GM12872 (cell line): ENCODE measurements at regions not wholly inside any gene's neighbourhood (a gene's known extent, or its start where the extent isn't known, plus 50 kb on each side); places are given as distances from the start of the nearest gene placed in this dataset.

Experiments used
- CTCF ChIP-seq: IDR thresholded peaks from 3 replicates; pipeline ENCODE4 v1.5.1; 2011; ENCODE audit warnings: low read depth, mild to moderate bottlenecking, low read length, moderate library complexity; ENCODE audit not compliant: insufficient read depth

GRCh38 chr21:28696844-28697410, 295.8 kb downstream of the LTN1 start:
- no peak for TF ChIP-seq CTCF

GRCh38 chr21:28693476-28693875, 299.2 kb downstream of the LTN1 start:
- TF ChIP-seq CTCF: no peak

- TF ChIP-seq CTCF: no peak
Measured at GRCh38 chr21:28690196-28690595, 302.5 kb downstream of the LTN1 start.

- no peak for TF ChIP-seq CTCF
Measured at GRCh38 chr21:28688381-28688780, 304.3 kb downstream of the LTN1 start.

- no peak for TF ChIP-seq CTCF
Measured at GRCh38 chr21:28687586-28687985, 305.1 kb downstream of the LTN1 start.

- TF ChIP-seq CTCF: no peak
Measured at GRCh38 chr21:28683982-28684752, 308.5 kb downstream of the LTN1 start.

GRCh38 chr21:28675331-28676041, 317.2 kb downstream of the LTN1 start:
- TF ChIP-seq CTCF: no peak
